Suppressor macrophage (primary cell): ENCODE measurements at regions not wholly inside any gene's neighbourhood (a gene's known extent, or its start where the extent isn't known, plus 50 kb on each side); places are given as distances from the start of the nearest gene placed in this dataset.

Experiments
- DNase-seq, 4 experiments: peaks; one replicate each; pipeline ENCODE4 v3.0.0-alpha.2; 2020 to 2022

DNA sequence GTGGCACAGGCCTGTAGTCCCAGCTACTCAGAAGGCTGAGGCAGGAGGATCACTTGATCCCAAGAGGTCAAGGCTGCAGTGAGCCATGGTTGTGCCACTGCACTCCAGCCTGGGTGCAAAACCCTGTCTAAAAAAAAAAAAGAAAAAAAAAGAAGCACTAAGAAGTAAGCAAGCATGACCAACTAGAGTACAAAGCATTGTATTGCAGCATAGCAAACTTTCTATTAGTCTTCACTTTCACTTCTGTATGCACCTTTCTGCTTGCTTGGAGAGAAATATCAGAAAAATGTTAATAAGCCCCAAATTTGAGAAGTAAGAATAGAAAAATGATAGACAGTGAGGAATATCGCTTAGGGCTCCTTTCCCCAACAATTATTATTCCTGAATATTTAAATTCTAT lies 497.7 kb upstream of the WWC1 start:
- peak in 2 of 4 experiments; percentile 7 to 25 for DNase-seq

DNA sequence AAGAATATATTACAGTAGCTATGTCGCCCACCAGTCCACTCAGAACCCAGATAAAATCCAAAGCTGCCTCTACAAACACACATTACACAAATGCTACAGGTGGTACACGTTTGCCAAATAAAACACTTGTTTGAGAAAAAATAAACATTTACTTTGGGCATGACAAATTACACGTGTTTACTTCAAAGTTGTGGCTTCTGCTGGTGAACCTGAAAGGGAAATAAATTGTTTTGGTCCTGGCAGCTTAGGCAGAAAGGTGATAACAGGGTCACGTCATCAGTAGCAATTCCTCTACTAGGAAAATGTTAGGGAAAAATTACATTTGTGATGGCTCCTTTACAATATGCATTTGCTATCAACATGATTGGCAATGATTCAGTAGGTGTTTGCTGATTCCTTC lies 497.3 kb upstream of the WWC1 start:
- DNase-seq: no peak

DNA sequence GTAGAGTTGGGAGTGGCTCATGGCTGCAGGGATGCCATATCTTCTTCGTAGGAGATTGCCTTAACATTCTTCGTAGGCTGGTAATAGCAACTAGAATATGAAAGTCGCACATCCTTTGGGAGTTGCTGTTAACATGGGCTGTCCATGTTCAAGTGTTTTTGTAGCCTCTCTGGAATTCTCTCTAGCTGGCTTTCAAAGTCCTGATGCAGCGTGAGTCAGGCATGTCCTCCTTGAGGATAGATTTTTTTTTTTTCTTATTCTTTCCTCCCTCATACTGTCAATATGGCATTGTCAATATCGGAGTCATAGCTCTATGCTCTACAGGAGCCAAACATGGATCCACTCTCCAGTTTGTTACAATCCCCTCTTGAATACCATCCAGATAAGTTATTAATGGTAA lies 494.8 kb upstream of the WWC1 start:
- DNase-seq: no peak

DNA sequence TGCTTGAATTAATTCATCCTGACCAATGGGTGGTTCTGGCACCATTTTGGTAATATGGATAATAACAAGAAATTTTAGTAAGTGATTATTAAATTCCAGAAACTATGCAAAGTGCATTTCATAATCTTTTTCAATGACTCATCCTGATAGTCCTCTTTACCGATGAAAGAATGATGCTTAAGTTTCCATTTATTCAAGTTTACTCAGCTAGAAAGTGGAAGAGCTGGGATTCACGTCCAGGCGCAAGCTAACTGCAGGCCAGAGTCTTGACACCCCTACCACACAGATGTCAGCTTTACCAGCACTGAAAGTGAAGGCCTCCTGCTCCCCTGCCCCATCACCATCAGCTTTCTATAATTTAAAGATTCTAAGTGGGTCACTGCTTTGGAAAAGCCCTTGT lies 493.5 kb upstream of the WWC1 start:
- peak in 1 of 4 experiments; percentile 7 for DNase-seq

GRCh38 chr5:167798448-167798847 lies 493.0 kb upstream of the WWC1 start:
- DNase-seq: no peak

DNA sequence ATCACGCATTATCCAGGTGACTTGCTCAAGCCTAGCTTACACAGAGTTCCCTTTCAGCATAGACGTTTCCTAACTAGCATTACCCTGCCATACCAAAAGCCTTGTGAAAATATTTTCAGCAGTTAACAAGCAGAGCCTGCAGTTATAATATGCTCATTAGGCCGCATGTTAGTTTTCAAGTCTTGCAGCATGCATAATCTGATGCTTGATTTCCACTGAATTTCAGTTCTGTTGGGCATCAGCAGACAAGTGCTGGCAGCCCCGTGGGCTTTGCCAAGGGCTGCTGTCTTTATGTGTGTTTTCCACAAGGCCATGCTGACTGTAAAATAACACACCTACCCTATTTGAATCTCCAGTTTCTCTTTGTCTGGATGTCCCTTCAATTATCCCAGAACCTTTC lies 491.0 kb upstream of the WWC1 start:
- DNase-seq: no peak

DNA sequence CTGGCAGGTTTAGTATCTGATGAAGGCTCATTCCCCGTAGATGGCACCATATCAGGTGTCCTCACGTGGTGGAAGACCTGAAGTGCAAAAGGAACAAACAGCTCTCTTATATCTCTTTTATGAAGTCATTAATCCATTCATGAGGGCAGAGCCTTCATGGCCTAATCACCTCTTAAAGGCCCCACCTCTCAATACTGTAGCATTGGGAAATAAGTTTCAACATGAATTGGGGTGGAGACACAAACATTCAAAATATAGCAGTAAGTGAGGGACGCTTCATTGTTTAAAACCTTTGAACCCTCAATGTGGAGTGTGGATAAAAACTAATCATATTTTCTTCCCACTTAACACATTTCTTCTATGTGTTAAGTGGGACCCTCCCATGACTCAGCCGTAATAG lies 489.4 kb upstream of the WWC1 start:
- DNase-seq: no peak

GRCh38 chr5:167802755-167803431 lies 488.6 kb upstream of the WWC1 start:
- no peak for DNase-seq

GRCh38 chr5:167804512-167805220 lies 486.8 kb upstream of the WWC1 start:
- DNase-seq: no peak

DNA sequence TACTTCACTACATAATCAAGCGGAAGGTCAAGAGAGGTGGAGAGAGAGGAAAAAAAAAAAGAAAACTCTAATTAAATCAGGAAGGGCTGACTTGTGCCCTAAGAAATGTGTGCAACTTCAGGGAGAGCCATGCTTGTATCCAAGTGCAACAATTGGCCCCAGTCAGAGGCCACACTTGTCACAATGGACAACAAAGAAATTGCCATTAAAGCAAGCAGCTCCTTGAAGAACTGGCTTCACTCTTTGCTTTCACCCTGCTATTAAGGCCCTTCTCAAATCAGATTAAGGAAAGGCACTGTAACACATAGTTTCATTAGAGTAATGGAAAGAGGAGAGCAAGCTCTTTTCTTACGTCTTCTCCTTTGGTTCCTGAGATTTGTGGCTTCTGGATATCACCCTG lies 480.9 kb upstream of the WWC1 start:
- DNase-seq: no peak

GRCh38 chr5:167812871-167813270 lies 478.6 kb upstream of the WWC1 start:
- DNase-seq: no peak

DNA sequence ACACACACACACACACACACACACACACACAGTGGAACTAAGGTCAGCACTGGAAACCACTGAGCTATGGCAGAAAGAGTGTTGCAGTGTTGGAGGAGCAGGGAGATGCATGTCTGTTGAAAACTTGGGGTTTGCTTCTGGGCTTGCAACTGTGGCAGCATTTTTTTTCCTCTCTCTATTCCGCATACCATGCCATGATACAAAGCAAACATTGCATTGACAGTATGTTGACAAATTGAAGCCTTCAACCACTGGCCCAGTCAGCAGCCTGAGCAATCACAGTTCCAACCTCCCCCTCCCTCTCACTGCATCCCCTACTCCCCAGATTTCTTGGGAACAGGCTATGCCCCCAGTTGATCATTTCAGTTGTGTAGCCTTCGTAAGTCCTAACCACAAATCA lies 478.1 kb upstream of the WWC1 start:
- DNase-seq: no peak

DNA sequence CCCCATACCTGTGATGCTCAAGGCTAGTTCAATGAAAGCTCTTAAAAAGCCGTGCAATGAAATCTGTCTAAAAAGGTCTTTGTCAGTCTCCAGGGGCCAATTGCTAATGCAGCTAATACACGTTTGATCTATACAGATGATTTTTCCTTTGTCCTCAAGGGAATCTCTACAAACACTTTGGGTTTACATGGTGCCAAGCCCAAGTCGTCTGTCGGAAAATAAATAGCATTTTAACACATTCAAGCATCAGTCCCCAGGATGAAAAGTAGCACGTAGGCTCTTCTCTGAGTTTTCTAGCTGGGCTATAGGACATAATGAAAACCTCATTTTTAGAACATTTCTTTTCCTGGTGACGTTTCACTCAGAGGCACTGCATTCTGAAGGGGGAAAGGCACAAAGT lies 477.4 kb upstream of the WWC1 start:
- DNase-seq: no peak

- no peak for DNase-seq
Measured at GRCh38 chr5:167814828-167815227, 476.6 kb upstream of the WWC1 start.

- DNase-seq: peak; percentile 45 to 73 (median 64)
Measured at GRCh38 chr5:167816354-167816753, 475.1 kb upstream of the WWC1 start.

DNA sequence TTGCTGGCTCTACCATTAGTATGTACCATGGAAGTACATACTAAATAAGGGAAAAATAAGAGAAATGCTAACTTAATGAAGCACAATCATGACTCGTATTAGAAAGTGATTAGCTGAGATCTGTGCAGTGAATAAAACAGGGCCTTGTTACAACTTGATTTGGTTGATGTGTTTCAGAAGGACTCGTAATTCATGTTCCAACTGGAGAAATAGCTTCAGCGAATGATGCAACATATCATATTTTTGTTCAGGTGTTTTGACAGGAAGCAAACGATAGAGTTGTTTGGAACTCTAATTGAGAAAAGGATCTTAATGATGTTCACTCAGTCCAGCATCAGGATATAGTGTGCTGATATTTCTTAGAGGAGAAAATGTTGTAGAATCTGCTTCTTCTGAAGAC lies 474.6 kb upstream of the WWC1 start:
- no peak for DNase-seq

DNA sequence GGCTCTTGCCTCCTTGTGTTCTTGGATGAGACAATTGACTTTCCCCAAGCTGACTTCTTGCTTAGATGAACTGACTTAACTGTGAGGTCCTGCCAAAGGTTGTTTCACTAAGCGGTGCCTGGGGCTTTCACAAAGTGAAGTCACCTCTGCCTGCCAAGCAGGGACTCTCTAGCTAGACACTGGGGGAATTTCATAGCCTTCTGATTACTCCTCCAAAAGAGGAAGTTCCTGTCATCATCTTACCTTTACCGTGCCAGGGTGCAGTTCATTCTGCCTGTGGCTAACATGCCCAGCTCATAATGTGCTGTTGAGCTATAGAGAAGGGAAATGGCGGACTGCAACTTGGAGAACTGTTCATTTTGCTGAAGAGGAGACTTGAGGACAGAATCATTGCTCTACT lies 472.0 kb upstream of the WWC1 start:
- DNase-seq: no peak

DNA sequence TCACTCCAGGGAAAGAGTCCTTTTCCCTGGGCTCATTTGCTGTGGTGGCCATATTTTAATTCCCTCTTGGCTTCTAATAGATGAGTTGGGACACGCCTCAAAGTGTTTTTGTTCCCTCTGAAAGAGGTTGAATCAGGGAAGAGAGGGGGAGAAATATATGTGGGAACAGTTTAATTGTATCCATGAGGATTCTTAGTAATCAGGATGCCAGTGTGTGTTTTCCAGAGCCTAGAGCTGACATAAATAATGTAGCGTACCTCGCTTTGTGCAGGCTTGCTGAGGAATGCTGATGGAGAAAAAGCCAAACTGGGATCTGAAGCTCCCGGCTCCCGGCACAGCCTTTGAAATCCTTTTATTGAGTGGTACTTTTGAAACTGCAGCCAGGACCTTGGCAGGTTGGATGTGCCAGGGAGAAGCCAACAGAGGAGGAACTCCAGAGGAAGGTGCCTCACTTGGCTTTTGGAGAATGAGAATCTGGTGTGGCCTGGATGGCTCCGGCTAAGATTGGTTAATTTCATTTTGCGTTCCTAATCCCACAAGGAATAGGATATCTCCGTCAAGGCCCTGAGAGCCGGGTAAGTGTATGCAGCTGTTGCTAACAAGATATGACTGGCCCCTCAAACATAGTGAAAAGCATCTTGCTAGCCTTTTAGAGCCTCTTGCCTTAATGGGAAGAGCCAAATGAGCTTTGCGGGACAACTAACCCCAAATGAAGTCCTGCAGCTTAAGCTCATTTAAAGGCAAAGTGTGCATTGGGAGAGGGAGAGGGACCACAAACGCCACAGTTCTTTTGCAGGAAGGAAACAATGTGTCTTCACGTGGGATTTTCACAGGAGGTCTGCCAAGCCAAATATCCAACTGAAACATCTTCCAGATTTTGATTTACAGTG lies 471.1 kb upstream of the WWC1 start:
- no peak for DNase-seq

- DNase-seq: no peak
Measured at GRCh38 chr5:167821151-167821550, 470.3 kb upstream of the WWC1 start.

DNA sequence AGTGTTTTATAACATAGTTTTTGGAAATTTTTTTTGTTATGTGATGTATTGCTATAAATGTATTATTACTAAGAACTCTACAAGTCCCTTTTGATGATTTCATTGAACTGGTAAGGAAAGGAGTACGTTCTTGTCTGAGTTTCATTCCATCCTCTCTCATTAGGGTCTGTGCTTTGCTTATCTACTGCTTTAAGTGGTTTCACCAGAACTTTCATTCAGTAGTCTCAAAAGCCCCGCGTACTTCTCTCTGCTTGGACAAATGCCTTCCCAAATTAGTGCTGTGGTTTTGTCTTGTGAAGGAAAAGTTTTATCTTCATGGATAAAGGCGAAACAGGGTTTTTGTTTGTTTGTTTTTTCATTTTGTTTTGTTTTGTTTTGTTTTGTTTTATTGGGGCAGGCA lies 469.8 kb upstream of the WWC1 start:
- DNase-seq: no peak

GRCh38 chr5:167822241-167822640 lies 469.2 kb upstream of the WWC1 start:
- no peak for DNase-seq

DNA sequence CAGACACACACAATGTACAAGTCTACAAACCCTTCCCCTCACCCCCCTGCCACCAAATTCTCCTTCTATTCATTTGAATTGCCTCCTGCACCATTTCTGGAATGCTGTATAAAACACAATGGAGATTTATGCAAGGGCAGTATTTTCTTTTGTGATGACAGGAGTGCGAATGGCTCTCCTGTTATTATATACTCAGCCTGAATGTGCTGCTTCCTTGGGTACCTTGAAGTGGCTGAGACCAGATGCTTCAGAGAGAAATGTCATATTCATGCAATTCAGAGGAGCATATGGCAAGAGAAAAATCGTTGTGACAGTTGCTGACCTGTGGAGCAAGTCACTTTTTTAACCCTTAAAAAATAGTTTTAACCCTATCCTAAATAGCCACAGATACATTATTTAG lies 468.0 kb upstream of the WWC1 start:
- no peak for DNase-seq

DNA sequence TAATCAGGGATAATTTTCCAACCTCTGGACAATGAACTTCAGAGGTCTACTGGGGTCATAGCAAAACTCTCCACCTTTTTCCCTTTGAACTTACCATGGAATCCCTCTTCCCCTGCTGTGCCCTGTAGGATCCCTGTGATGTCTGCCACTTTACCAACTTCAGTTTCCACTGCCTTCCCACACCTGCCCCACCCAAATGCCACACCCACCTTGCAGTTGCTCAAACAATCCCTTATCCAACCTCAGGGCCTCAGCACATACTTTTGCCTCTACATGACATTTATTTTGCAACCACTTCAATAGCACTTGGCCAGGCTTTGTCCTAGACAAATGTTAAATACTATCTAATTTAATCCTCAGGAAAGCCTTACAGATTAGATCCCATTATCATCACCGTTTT lies 463.7 kb upstream of the WWC1 start:
- no peak for DNase-seq
